Right atrium auricular region (tissue), 2 donors: ENCODE measurements at regions not wholly inside any gene's neighbourhood (a gene's known extent, or its start where the extent isn't known, plus 50 kb on each side); places are given as distances from the start of the nearest gene placed in this dataset.

Source experiments
- DNase-seq: peaks from one replicate; pipeline ENCODE4 v3.0.0-alpha.2; 2019; ENCODE audit warnings: low spot score
- H3K27ac ChIP-seq, 2 donors: fragments of 200-600 bp; sonication (generic); 1 replicate in 1 of 2; 2 replicates in 1 of 2; pipeline ENCODE4 v1.5.1; 2016 to 2019
- H3K27me3 ChIP-seq, 2 donors: fragments of 200-600 bp; sonication (generic); one replicate each; pipeline versions ENCODE4 v1.5.1 to v1.6.0; 2017 to 2019
- H3K36me3 ChIP-seq: fragments of 200-600 bp; sonication (generic); one replicate; pipeline ENCODE4 v1.5.1; 2016
- H3K4me1 ChIP-seq, 2 donors: fragments of 200-600 bp; sonication (generic); one replicate each; pipeline versions ENCODE4 v1.5.1 to v1.6.0; 2017 to 2019
- H3K4me3 ChIP-seq, 2 donors: fragments of 200-600 bp; sonication (generic); 1 replicate in 1 of 2; 2 replicates in 1 of 2; pipeline ENCODE4 v1.5.1; 2017 to 2019; ENCODE audit warnings: mild to moderate bottlenecking in 1 of 2, moderate library complexity in 1 of 2
- H3K9me3 ChIP-seq, 2 donors: fragments of 200-600 bp; sonication (generic); one replicate each; pipeline ENCODE4 v1.5.1; 2019
- TF ChIP-seq, protein P1 (sequence below), 2 donors: fragments of 200-600 bp; sonication (generic); IDR thresholded peaks; one replicate each; pipeline ENCODE4 v1.5.1; 2019; ENCODE audit warnings: antibody characterized with exemption in 2 of 2

DNA sequence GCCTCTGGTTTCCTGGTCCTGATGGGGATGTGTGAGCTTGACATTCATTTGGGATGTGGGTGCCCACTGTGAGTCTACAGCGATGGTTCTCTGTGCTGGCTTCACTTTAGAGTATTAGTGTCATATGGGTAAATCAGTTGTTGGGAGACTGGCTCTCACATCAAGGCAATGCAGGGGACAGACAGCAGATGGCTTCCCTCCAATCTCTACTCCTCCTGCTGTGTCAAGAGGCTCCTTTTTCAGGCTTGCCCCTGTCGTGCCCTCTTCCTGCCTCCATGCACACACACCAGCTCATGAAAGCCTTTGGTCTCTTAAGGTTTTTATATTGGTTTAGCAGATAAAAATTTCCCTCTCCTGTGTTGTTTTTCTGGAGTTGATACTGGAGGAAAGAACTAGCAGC is 315.6 kb downstream of the RDH14 start:
- Histone ChIP-seq H3K4me3 (no peak overlapping the region), H3K27me3 (no peaks in the 10 kb centered on the region), H3K9me3 (no peaks in the 10 kb centered on the region), H3K4me1 (no peaks in the 10 kb centered on the region), H3K36me3 (no peaks in the 10 kb centered on the region), H3K27ac (no peak overlapping the region)
- TF ChIP-seq, protein P1, sequence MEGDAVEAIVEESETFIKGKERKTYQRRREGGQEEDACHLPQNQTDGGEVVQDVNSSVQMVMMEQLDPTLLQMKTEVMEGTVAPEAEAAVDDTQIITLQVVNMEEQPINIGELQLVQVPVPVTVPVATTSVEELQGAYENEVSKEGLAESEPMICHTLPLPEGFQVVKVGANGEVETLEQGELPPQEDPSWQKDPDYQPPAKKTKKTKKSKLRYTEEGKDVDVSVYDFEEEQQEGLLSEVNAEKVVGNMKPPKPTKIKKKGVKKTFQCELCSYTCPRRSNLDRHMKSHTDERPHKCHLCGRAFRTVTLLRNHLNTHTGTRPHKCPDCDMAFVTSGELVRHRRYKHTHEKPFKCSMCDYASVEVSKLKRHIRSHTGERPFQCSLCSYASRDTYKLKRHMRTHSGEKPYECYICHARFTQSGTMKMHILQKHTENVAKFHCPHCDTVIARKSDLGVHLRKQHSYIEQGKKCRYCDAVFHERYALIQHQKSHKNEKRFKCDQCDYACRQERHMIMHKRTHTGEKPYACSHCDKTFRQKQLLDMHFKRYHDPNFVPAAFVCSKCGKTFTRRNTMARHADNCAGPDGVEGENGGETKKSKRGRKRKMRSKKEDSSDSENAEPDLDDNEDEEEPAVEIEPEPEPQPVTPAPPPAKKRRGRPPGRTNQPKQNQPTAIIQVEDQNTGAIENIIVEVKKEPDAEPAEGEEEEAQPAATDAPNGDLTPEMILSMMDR (IDR thresholded peaks at IDR 0.05): no peak
- no peak for DNase-seq

DNA sequence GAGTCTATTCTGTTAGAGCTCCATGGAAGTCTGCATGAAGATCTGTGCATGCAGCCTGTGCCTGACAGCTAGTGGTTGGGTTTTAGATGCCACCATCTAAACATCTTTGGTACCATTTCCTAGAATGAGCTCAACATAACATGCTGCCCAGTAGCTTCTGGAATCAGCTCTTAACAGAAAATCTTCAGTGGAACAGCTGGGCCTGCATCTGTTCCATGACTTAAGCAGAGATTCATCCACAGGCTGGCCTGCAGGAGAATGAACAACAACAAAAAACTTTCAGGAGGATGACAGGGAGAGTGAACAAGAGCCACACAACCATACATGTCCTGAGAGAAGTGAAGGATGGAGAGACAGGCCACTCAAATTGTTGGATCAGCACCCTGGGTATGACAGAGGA is 316.6 kb downstream of the RDH14 start:
- TF ChIP-seq, protein P1 (IDR thresholded peaks at IDR 0.05): no peak
- Histone ChIP-seq H3K4me1 (no peaks in the 10 kb centered on the region), H3K27me3 (no peaks in the 10 kb centered on the region), H3K9me3 (no peaks in the 10 kb centered on the region), H3K36me3 (no peaks in the 10 kb centered on the region), H3K4me3 (no peak overlapping the region), H3K27ac (no peak overlapping the region)
- DNase-seq: no peak

DNA sequence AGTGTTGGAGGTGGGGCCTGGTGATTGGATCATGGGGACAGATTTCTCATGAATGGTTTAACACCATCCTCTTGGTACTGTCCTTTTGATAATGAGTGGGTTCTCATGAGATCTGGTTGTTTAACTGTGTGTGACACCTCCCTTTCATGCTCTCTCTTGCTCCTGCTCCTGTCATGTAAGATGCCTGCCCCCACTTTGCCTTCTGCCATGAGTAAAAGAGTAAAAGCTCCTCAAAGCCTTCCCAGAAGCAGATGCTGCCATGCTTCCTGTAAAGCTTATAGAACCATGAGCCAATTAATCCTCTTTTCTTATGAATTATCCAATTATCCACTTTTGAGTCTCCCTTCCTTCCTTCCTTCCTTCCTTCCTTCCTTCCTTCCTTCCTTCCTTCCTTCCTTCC is 317.7 kb downstream of the RDH14 start:
- H3K27ac ChIP-seq: no peak overlapping the region
- H3K4me1 ChIP-seq: no peaks in the 10 kb centered on the region
- no peaks in the 10 kb centered on the region for H3K27me3 ChIP-seq
- DNase-seq: no peak
- no peaks in the 10 kb centered on the region for H3K9me3 ChIP-seq
- H3K36me3 ChIP-seq: no peaks in the 10 kb centered on the region
- H3K4me3 ChIP-seq: no peak overlapping the region
- TF ChIP-seq, protein P1 (IDR thresholded peaks at IDR 0.05): no peak

DNA sequence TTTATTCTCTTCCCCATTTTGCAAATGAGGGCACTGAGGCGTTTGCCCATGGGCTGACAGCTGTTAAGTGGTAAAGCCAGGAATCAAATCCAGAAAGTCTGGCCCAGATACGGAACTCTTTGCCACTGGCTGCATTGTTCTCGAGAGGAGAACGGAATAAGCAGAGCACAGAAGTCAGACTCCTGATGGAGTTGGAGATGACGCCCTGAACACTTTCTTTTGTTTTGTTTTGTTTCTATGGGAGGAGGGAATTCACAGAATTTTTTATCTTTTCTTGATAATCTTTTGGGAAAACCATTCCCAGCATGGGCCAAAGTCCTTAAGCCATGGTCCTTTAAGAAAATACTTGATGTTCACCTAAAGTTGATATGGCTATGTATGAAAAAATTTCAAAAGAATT is 322.2 kb downstream of the RDH14 start:
- Histone ChIP-seq H3K9me3 (no peaks in the 10 kb centered on the region), H3K27me3 (no peaks in the 10 kb centered on the region), H3K4me1 (no peaks in the 10 kb centered on the region), H3K27ac (no peak overlapping the region), H3K36me3 (no peaks in the 10 kb centered on the region), H3K4me3 (no peak overlapping the region)
- no peak for DNase-seq
- TF ChIP-seq, protein P1 (IDR thresholded peaks at IDR 0.05): no peak

DNA sequence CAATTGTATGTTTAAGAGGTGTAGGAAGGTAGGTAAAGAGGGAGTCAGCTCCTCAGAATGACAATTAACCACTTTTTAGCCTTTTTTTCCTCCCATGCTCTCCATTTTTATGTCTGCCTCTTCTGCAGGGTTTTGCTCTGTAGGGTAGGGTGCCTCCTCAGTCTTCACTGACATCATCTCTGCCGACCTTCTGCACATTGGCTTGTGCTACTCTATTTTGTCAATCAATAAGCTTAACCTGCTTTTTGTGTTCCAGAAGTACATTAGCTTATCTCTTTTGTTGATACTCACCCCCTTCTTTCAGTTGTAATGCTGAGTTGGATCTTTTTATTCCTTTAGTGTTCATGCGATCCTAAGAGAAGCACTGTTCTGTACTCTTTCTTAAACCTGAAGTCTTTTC is 323.2 kb downstream of the RDH14 start:
- Histone ChIP-seq H3K27me3 (no peaks in the 10 kb centered on the region), H3K9me3 (no peaks in the 10 kb centered on the region), H3K4me3 (no peak overlapping the region), H3K4me1 (no peaks in the 10 kb centered on the region), H3K36me3 (no peaks in the 10 kb centered on the region), H3K27ac (no peak overlapping the region)
- TF ChIP-seq, protein P1 (IDR thresholded peaks at IDR 0.05): no peak
- no peak for DNase-seq

DNA sequence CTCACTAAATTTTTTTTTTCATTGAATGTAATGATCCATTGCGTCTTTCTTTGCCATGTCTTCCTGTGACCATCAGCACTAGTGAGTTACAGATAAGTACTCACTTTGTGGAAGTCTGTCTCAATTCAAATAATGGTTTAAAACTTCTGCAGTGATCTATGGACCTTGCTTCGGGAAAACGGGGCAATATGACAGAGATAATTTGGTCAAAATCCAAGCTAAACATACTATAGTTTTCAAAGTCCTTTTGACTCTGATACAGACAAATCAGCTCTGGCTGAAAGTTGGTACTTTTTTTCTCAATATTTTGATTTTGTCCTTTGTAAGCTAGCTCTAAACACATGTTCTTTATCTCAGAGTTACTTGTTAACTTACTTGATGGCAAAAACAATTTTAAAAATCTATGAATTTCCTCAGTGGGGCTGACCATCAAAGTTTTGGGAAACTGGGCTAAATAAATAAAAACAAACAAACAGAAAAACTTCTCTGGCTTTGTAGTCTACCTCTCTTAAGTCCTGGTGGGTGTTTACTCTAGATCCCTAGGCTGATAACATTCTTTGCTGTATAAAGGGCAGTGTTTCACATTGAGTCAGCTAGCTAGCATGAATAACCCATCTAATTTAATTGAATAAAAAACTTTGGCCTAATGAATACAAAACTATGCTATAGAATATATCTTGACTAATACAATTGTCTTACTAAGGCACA is 327.6 kb downstream of the RDH14 start:
- no peak overlapping the region for H3K4me3 ChIP-seq
- no peak for DNase-seq
- H3K27me3 ChIP-seq: no peaks in the 10 kb centered on the region
- H3K9me3 ChIP-seq: no peaks in the 10 kb centered on the region
- H3K27ac ChIP-seq: no peak overlapping the region
- TF ChIP-seq, protein P1 (IDR thresholded peaks at IDR 0.05): no peak
- H3K4me1 ChIP-seq: no peaks in the 10 kb centered on the region
- no peaks in the 10 kb centered on the region for H3K36me3 ChIP-seq
